Activated T-helper 1 cell treated with anti-CD3 and anti-CD28 coated beads, Interleukin-12 subunit alpha, Interleukin-12 subunit beta, Interleukin-2, Interleukin-4 antibody, amounts not matched to agents 30 ng/mL and 10 ng/mL and 1 ng/mL, durations not matched to agents 14 hours and 24 hours and 36 hours (primary cell): ENCODE measurements at regions not wholly inside any gene's neighbourhood (a gene's known extent, or its start where the extent isn't known, plus 50 kb on each side); places are given as distances from the start of the nearest gene placed in this dataset.

Experiments
- DNase-seq: peaks from one replicate; pipeline ENCODE4 v3.0.0; 2021; ENCODE audit warnings: low spot score
- H3K27ac Mint-ChIP-seq: one replicate; pipeline ENCODE4 v1.8.0; 2021; ENCODE audit warnings: mild to moderate bottlenecking, mixed read lengths
- H3K27me3 Mint-ChIP-seq: one replicate; pipeline ENCODE4 v1.8.0; 2022; ENCODE audit warnings: mild to moderate bottlenecking, moderate library complexity, mixed read lengths; ENCODE audit not compliant: insufficient read depth
- H3K36me3 Mint-ChIP-seq: one replicate; pipeline ENCODE4 v1.8.0; 2021; ENCODE audit warnings: low read depth, mixed read lengths
- H3K4me1 Mint-ChIP-seq: one replicate; pipeline ENCODE4 v1.8.0; 2021; ENCODE audit warnings: low read depth, mixed read lengths
- H3K4me3 Mint-ChIP-seq: one replicate; pipeline ENCODE4 v1.8.0; 2021; ENCODE audit warnings: mild to moderate bottlenecking, moderate library complexity, mixed read lengths
- H3K9me3 Mint-ChIP-seq: one replicate; pipeline ENCODE4 v1.8.0; 2021; ENCODE audit warnings: mixed read lengths
- intact Hi-C: fragments of 100-400 bp; cut with micrococcal nuclease; formaldehyde crosslinking; loops from one replicate; pipeline ENCODE4 v1.15.1; 2024

- Mint-ChIP-seq H3K4me1 (no peaks in the 10 kb centered on the region), H3K27me3 (no peaks in the 10 kb centered on the region), H3K27ac (no peak overlapping the region), H3K36me3 (no peaks in the 10 kb centered on the region), H3K4me3 (no peak overlapping the region), H3K9me3 (no peaks in the 10 kb centered on the region)
- intact Hi-C loops = no loop called here
- DNase-seq = no peak
Observed at GRCh38 chr21:36647279-36648093, 51.4 kb upstream of the SIM2 start.
